HG02943 (cell line): ENCODE measurements at regions not wholly inside any gene's neighbourhood (a gene's known extent, or its start where the extent isn't known, plus 50 kb on each side); places are given as distances from the start of the nearest gene placed in this dataset.

Source experiments
- ATAC-seq: cut with Tn5 transposase; IDR thresholded peaks from one replicate; pipeline ENCODE4 v1.9.1; 2021; ENCODE audit warnings: mild to moderate bottlenecking, low read depth, moderate library complexity; ENCODE audit not compliant: unreplicated experiment

GRCh38 chr5:8740595-8740994 lies 805.3 kb downstream of the SEMA5A start:
- ATAC-seq, result no peak

GRCh38 chr5:8749556-8749955 lies 796.3 kb downstream of the SEMA5A start:
- no peak for ATAC-seq

- no peak for ATAC-seq
These were observed 795.8 kb downstream of the SEMA5A start for GRCh38 chr5:8750100-8750499.

GRCh38 chr5:8751971-8752370 lies 793.9 kb downstream of the SEMA5A start:
- no peak for ATAC-seq

GRCh38 chr5:8752595-8752994 lies 793.3 kb downstream of the SEMA5A start:
- ATAC-seq, result no peak

- ATAC-seq, result no peak
These were observed 789.3 kb downstream of the SEMA5A start for GRCh38 chr5:8756498-8757084.

- no peak for ATAC-seq
These were observed 780.0 kb downstream of the SEMA5A start for GRCh38 chr5:8765886-8766285.

- ATAC-seq, result no peak
These were observed 779.4 kb downstream of the SEMA5A start for GRCh38 chr5:8766448-8766847.

GRCh38 chr5:8767111-8767510 lies 778.8 kb downstream of the SEMA5A start:
- ATAC-seq, result no peak

- ATAC-seq, result no peak
These were observed 778.1 kb downstream of the SEMA5A start for GRCh38 chr5:8767746-8768145.

- ATAC-seq, result no peak
These were observed 776.2 kb downstream of the SEMA5A start for GRCh38 chr5:8769631-8770030.

GRCh38 chr5:8770431-8770830 lies 775.4 kb downstream of the SEMA5A start:
- ATAC-seq, result no peak

- no peak for ATAC-seq
These were observed 772.7 kb downstream of the SEMA5A start for GRCh38 chr5:8773046-8773615.

- ATAC-seq, result no peak
These were observed 761.2 kb downstream of the SEMA5A start for GRCh38 chr5:8784692-8785091.

- ATAC-seq, result no peak
These were observed 757.6 kb downstream of the SEMA5A start for GRCh38 chr5:8788246-8788645.

GRCh38 chr5:8805653-8806052 lies 740.2 kb downstream of the SEMA5A start:
- ATAC-seq, result no peak

GRCh38 chr5:8807636-8808035 lies 738.2 kb downstream of the SEMA5A start:
- no peak for ATAC-seq

- ATAC-seq, result no peak
These were observed 734.3 kb downstream of the SEMA5A start for GRCh38 chr5:8811581-8811980.

GRCh38 chr5:8813180-8813579 lies 732.7 kb downstream of the SEMA5A start:
- ATAC-seq, result no peak

- no peak for ATAC-seq
These were observed 731.8 kb downstream of the SEMA5A start for GRCh38 chr5:8814105-8814504.

- ATAC-seq, result no peak
These were observed 721.5 kb downstream of the SEMA5A start for GRCh38 chr5:8824371-8824770.

GRCh38 chr5:8825139-8825757 lies 720.6 kb downstream of the SEMA5A start:
- ATAC-seq, result no peak
